Tibial nerve (tissue), 3 donors: ENCODE measurements at regions not wholly inside any gene's neighbourhood (a gene's known extent, or its start where the extent isn't known, plus 50 kb on each side); places are given as distances from the start of the nearest gene placed in this dataset.

Experiments used
- CTCF ChIP-seq, 5 experiments: fragments of 200-600 bp in 3 of 5; fragments of 450-650 bp in 2 of 5; sonication (generic) in 3 of 5; IDR thresholded peaks; one replicate each; pipeline ENCODE4 v1.5.1; 2016 to 2019; ENCODE audit warnings: antibody characterized with exemption in 5 of 5, mild to moderate bottlenecking in 3 of 5, moderate library complexity in 2 of 5
- POLR2A ChIP-seq, 2 donors: fragments of 450-650 bp; IDR thresholded peaks; one replicate each; pipeline ENCODE4 v1.6.1; 2017; ENCODE audit warnings: antibody characterized with exemption in 2 of 2, mild to moderate bottlenecking in 2 of 2, moderate library complexity in 2 of 2

DNA sequence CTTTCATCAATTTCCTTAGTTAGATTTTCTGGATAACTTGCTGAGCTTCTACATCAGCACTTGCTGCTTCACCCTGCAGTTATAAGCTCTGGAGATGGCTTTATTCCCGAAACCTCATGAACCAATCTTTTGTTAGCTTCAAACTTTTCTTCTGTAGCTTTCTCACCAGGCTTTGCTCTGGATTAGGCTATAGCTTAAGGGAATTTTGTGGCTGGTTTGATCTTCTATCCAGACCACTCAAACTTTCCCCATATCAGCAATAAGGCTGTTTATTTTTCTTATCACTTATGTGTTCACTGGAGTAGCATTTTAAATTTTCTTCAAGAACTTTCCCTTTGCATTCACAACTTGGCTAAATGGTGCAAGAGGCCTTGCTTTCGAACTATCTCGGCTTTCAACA lies 1173.5 kb upstream of the NUDT12 start:
- TF ChIP-seq CTCF (IDR thresholded peaks at IDR 0.05) (no peak), POLR2A (IDR thresholded peaks at IDR 0.05) (no peak)
